Karpas-422 (cell line): ENCODE measurements at regions not wholly inside any gene's neighbourhood (a gene's known extent, or its start where the extent isn't known, plus 50 kb on each side); places are given as distances from the start of the nearest gene placed in this dataset.

Source experiments
- DNase-seq: peaks from one replicate; pipeline ENCODE4 v3.0.0-alpha.2; 2015
- H2AFZ ChIP-seq: fragments of 200-600 bp; sonication (generic); 2 replicates; pipeline ENCODE4 v1.6.1; 2014; ENCODE audit warnings: antibody characterized with exemption, low read length, mixed read lengths
- H3K27ac ChIP-seq: fragments of 200-600 bp; sonication (generic); 2 replicates; pipeline ENCODE4 v1.5.1; 2014; ENCODE audit warnings: mild to moderate bottlenecking, low read length, moderate library complexity
- H3K27me3 ChIP-seq: fragments of 200-600 bp; sonication (generic); 2 replicates; pipeline ENCODE4 v1.6.1; 2014; ENCODE audit warnings: low read length, mixed read lengths
- H3K36me3 ChIP-seq: fragments of 200-600 bp; sonication (generic); 2 replicates; pipeline ENCODE4 v1.6.1; 2014; ENCODE audit warnings: low read length, mixed read lengths; ENCODE audit not compliant: insufficient read depth
- H3K4me1 ChIP-seq: fragments of 200-600 bp; sonication (generic); 2 replicates; pipeline ENCODE4 v1.6.1; 2014; ENCODE audit warnings: mild to moderate bottlenecking, low read length, mixed read lengths
- H3K4me2 ChIP-seq: fragments of 200-600 bp; sonication (generic); 2 replicates; pipeline ENCODE4 v1.6.1; 2014; ENCODE audit warnings: low read length, low read depth, mild to moderate bottlenecking; ENCODE audit not compliant: poor library complexity, severe bottlenecking
- H3K4me3 ChIP-seq: fragments of 200-600 bp; sonication (generic); 2 replicates; pipeline ENCODE4 v1.5.1; 2014; ENCODE audit warnings: mild to moderate bottlenecking, antibody characterized with exemption, low read length, mixed read lengths
- H3K79me2 ChIP-seq: fragments of 200-600 bp; sonication (generic); 2 replicates; pipeline ENCODE4 v1.6.1; 2014; ENCODE audit warnings: mild to moderate bottlenecking, low read length, mixed read lengths
- H3K9ac ChIP-seq: fragments of 200-600 bp; sonication (generic); 2 replicates; pipeline ENCODE4 v1.6.0; 2014; ENCODE audit warnings: low read length
- H3K9me2 ChIP-seq: fragments of 200-600 bp; sonication (generic), shearing (Covaris generic); replicated peaks from 2 replicates; pipeline ENCODE4 v1.6.0; 2014; ENCODE audit warnings: mild to moderate bottlenecking, low read length, moderate library complexity; ENCODE audit not compliant: insufficient read depth
- H3K9me3 ChIP-seq: fragments of 300-700, 200-600 bp; sonication (generic); 2 replicates; pipeline ENCODE4 v1.6.1; 2014; ENCODE audit warnings: low read length, mixed read lengths
- H4K20me1 ChIP-seq: fragments of 200-600 bp; sonication (generic); 2 replicates; pipeline ENCODE4 v1.6.1; 2014; ENCODE audit warnings: mild to moderate bottlenecking, antibody characterized with exemption, low read length, low read depth; ENCODE audit not compliant: insufficient read depth

GRCh38 chr4:35982318-35982717, 262.0 kb downstream of the ARAP2 start:
- Histone ChIP-seq H3K4me1 (no peaks in the 10 kb centered on the region), H4K20me1 (no peaks in the 10 kb centered on the region), H3K27ac (no peak overlapping the region), H3K4me2 (no peak overlapping the region), H2AFZ (no peak overlapping the region), H3K27me3 (no peaks in the 10 kb centered on the region), H3K9ac (no peak overlapping the region), H3K4me3 (no peak overlapping the region), H3K9me3 (peaks cover 10% of the 10 kb centered on the region), H3K9me2 (no peaks in the 10 kb centered on the region), H3K36me3 (no peaks in the 10 kb centered on the region), H3K79me2 (no peaks in the 10 kb centered on the region)
- DNase-seq, result no peak

GRCh38 chr4:35986537-35986936, 257.8 kb downstream of the ARAP2 start:
- no peaks in the 10 kb centered on the region for H3K9me2 ChIP-seq
- DNase-seq, result no peak
- no peak overlapping the region for H3K4me3 ChIP-seq
- H4K20me1 ChIP-seq, result no peaks in the 10 kb centered on the region
- no peak overlapping the region for H2AFZ ChIP-seq
- no peak overlapping the region for H3K9ac ChIP-seq
- no peaks in the 10 kb centered on the region for H3K79me2 ChIP-seq
- H3K4me2 ChIP-seq, result no peak overlapping the region
- H3K36me3 ChIP-seq, result no peaks in the 10 kb centered on the region
- peaks cover 7% of the 10 kb centered on the region for H3K9me3 ChIP-seq
- H3K27me3 ChIP-seq, result no peaks in the 10 kb centered on the region
- H3K4me1 ChIP-seq, result no peaks in the 10 kb centered on the region
- no peak overlapping the region for H3K27ac ChIP-seq

GRCh38 chr4:35993606-35994005, 250.7 kb downstream of the ARAP2 start:
- H4K20me1 ChIP-seq, result no peaks in the 10 kb centered on the region
- no peak overlapping the region for H3K9ac ChIP-seq
- H3K27ac ChIP-seq, result no peak overlapping the region
- H3K9me2 ChIP-seq, result no peaks in the 10 kb centered on the region
- H3K4me1 ChIP-seq, result no peaks in the 10 kb centered on the region
- H3K9me3 ChIP-seq, result peaks cover 10% of the 10 kb centered on the region
- H3K36me3 ChIP-seq, result no peaks in the 10 kb centered on the region
- H2AFZ ChIP-seq, result no peak overlapping the region
- no peak overlapping the region for H3K4me2 ChIP-seq
- H3K4me3 ChIP-seq, result no peak overlapping the region
- H3K27me3 ChIP-seq, result no peaks in the 10 kb centered on the region
- DNase-seq, result no peak
- no peaks in the 10 kb centered on the region for H3K79me2 ChIP-seq

GRCh38 chr4:36000941-36001557, 243.3 kb downstream of the ARAP2 start:
- Histone ChIP-seq H3K9me3 (no peaks in the 10 kb centered on the region), H3K36me3 (no peaks in the 10 kb centered on the region), H3K27ac (no peak overlapping the region), H3K9me2 (no peaks in the 10 kb centered on the region), H3K4me2 (no peak overlapping the region), H3K4me1 (no peaks in the 10 kb centered on the region), H3K27me3 (no peaks in the 10 kb centered on the region), H2AFZ (no peak overlapping the region), H3K4me3 (no peak overlapping the region), H4K20me1 (no peaks in the 10 kb centered on the region), H3K79me2 (no peaks in the 10 kb centered on the region), H3K9ac (no peak overlapping the region)
- DNase-seq, result no peak

- Histone ChIP-seq H4K20me1 (no peaks in the 10 kb centered on the region), H3K4me1 (no peaks in the 10 kb centered on the region), H3K27me3 (no peaks in the 10 kb centered on the region), H3K9me3 (no peaks in the 10 kb centered on the region), H3K9ac (no peak overlapping the region), H3K27ac (no peak overlapping the region), H3K79me2 (no peaks in the 10 kb centered on the region), H2AFZ (no peak overlapping the region), H3K4me2 (no peak overlapping the region), H3K36me3 (no peaks in the 10 kb centered on the region), H3K9me2 (no peaks in the 10 kb centered on the region), H3K4me3 (no peak overlapping the region)
- DNase-seq, result no peak
Observed at GRCh38 chr4:36003051-36003450, 241.3 kb downstream of the ARAP2 start.

GRCh38 chr4:36004204-36004851, 240.0 kb downstream of the ARAP2 start:
- Histone ChIP-seq H3K27ac (no peak overlapping the region), H3K9ac (no peak overlapping the region), H3K79me2 (no peaks in the 10 kb centered on the region), H3K4me3 (no peak overlapping the region), H2AFZ (no peak overlapping the region), H3K27me3 (no peaks in the 10 kb centered on the region), H3K4me2 (no peak overlapping the region), H3K9me2 (no peaks in the 10 kb centered on the region), H3K9me3 (peaks cover 5% of the 10 kb centered on the region), H4K20me1 (no peaks in the 10 kb centered on the region), H3K36me3 (no peaks in the 10 kb centered on the region), H3K4me1 (no peaks in the 10 kb centered on the region)
- DNase-seq, result no peak

GRCh38 chr4:36006226-36006625, 238.1 kb downstream of the ARAP2 start:
- Histone ChIP-seq H2AFZ (no peak overlapping the region), H3K79me2 (no peaks in the 10 kb centered on the region), H3K9me3 (peaks cover 7% of the 10 kb centered on the region), H3K4me2 (no peak overlapping the region), H3K27me3 (no peaks in the 10 kb centered on the region), H3K9me2 (no peaks in the 10 kb centered on the region), H3K27ac (no peak overlapping the region), H3K9ac (no peak overlapping the region), H3K36me3 (no peaks in the 10 kb centered on the region), H3K4me3 (no peak overlapping the region), H4K20me1 (no peaks in the 10 kb centered on the region), H3K4me1 (no peaks in the 10 kb centered on the region)
- DNase-seq, result no peak

- no peaks in the 10 kb centered on the region for H3K36me3 ChIP-seq
- DNase-seq, result no peak
- no peak overlapping the region for H2AFZ ChIP-seq
- no peak overlapping the region for H3K4me3 ChIP-seq
- H3K4me1 ChIP-seq, result no peaks in the 10 kb centered on the region
- H3K79me2 ChIP-seq, result no peaks in the 10 kb centered on the region
- no peak overlapping the region for H3K4me2 ChIP-seq
- H3K27ac ChIP-seq, result no peak overlapping the region
- peaks cover 13% of the 10 kb centered on the region for H3K9me3 ChIP-seq
- no peaks in the 10 kb centered on the region for H3K27me3 ChIP-seq
- no peak overlapping the region for H3K9ac ChIP-seq
- no peaks in the 10 kb centered on the region for H3K9me2 ChIP-seq
- no peaks in the 10 kb centered on the region for H4K20me1 ChIP-seq
Observed at GRCh38 chr4:36010397-36010929, 233.9 kb downstream of the ARAP2 start.
